Caco-2 (cell line): ENCODE measurements at regions not wholly inside any gene's neighbourhood (a gene's known extent, or its start where the extent isn't known, plus 50 kb on each side); places are given as distances from the start of the nearest gene placed in this dataset.

ENCODE experiments used
- BruUV-seq: library from RNA; stranded (reverse); fragments of 400-500 nt; replicated peaks from 2 replicates; lab custom pipeline; 2021; lab: Mats Ljungman, UMichigan
- CTCF ChIA-PET: fragments of 300-600 bp; sonication (Branson Sonifier 250); formaldehyde crosslinking; loops from one replicate; lab custom pipeline; 2022; ENCODE audit warnings: antibody characterized with exemption; lab: Charles Lee
- POLR2A ChIA-PET: fragments of 300-600 bp; sonication (Branson Sonifier 250); formaldehyde crosslinking; loops from one replicate; lab custom pipeline; 2022; ENCODE audit warnings: antibody characterized with exemption; lab: Charles Lee
- DNase-seq, 2 experiments: peaks; one replicate each; pipeline versions ENCODE4 v3.0.0 to v3.0.0-alpha.2; 2020 to 2022
- H3K27me3 ChIP-seq: replicated peaks from 2 replicates; pipeline ENCODE4 v1.6.0; 2011; ENCODE audit warnings: low read length; ENCODE audit not compliant: control insufficient read depth, insufficient read depth
- H3K36me3 ChIP-seq: 2 replicates; pipeline ENCODE4 v1.5.1; 2011; ENCODE audit warnings: low read length; ENCODE audit not compliant: control insufficient read depth, insufficient read depth
- H3K4me1 ChIP-seq: fragments of 250-450 bp; sonication (Bioruptor Pico); 2 replicates; pipeline ENCODE4 v1.5.1; 2020; ENCODE audit warnings: mild to moderate bottlenecking
- H3K4me3 ChIP-seq: 2 replicates; pipeline ENCODE4 v1.5.1; 2011; ENCODE audit warnings: low read depth, mild to moderate bottlenecking, control low read depth, low read length
- H3K9me3 ChIP-seq: fragments of 250-450 bp; sonication (Bioruptor Pico); 2 replicates; pipeline ENCODE4 v1.5.1; 2020; ENCODE audit warnings: mild to moderate bottlenecking, moderate library complexity
- H3K27ac Mint-ChIP-seq: one replicate; pipeline ENCODE4 v1.8.0; 2022; ENCODE audit warnings: mixed read lengths; ENCODE audit not compliant: unreplicated experiment
- H3K27me3 Mint-ChIP-seq: one replicate; pipeline ENCODE4 v1.8.0; 2022; ENCODE audit warnings: mixed read lengths; ENCODE audit not compliant: insufficient read depth, unreplicated experiment
- H3K36me3 Mint-ChIP-seq: one replicate; pipeline ENCODE4 v1.8.0; 2022; ENCODE audit warnings: mild to moderate bottlenecking, mixed read lengths; ENCODE audit not compliant: insufficient read depth, unreplicated experiment
- H3K4me1 Mint-ChIP-seq: one replicate; pipeline ENCODE4 v1.8.0; 2022; ENCODE audit warnings: low read depth, mixed read lengths; ENCODE audit not compliant: unreplicated experiment
- H3K4me3 Mint-ChIP-seq: one replicate; pipeline ENCODE4 v1.8.0; 2022; ENCODE audit warnings: mild to moderate bottlenecking, moderate library complexity, mixed read lengths; ENCODE audit not compliant: unreplicated experiment
- H3K9me3 Mint-ChIP-seq: one replicate; pipeline ENCODE4 v1.8.0; 2022; ENCODE audit warnings: mixed read lengths; ENCODE audit not compliant: unreplicated experiment
- CTCF ChIP-seq, 2 experiments: fragments of 200-600 bp in 1 of 2; IDR thresholded peaks; 1 replicate in 1 of 2; 2 replicates in 1 of 2; pipeline versions ENCODE4 v1.5.1 to v1.8.0; 2011 to 2022; ENCODE audit warnings: antibody characterized with exemption in 1 of 2, control low read depth in 1 of 2, inconsistent platforms in 1 of 2, low read depth in 1 of 2, low read length in 1 of 2, mild to moderate bottlenecking in 1 of 2, moderate library complexity in 1 of 2; ENCODE audit not compliant: insufficient read depth in 1 of 2, severe bottlenecking in 1 of 2, unreplicated experiment in 1 of 2
- intact Hi-C: fragments of 100-400 bp; cut with micrococcal nuclease; formaldehyde crosslinking; loops from one replicate; pipeline ENCODE4 v1.10.0; 2022; ENCODE audit not compliant: unreplicated experiment

- no peaks in the 10 kb centered on the region for H3K4me1 Mint-ChIP-seq
- no peak overlapping the region for H3K4me3 Mint-ChIP-seq
- ChIA-PET CTCF (no interaction called here), POLR2A (no interaction called here)
- H3K9me3 Mint-ChIP-seq = no peaks in the 10 kb centered on the region
- H3K36me3 Mint-ChIP-seq = no peaks in the 10 kb centered on the region
- H3K27me3 Mint-ChIP-seq = no peaks in the 10 kb centered on the region
- Histone ChIP-seq H3K4me1 (no peaks in the 10 kb centered on the region), H3K27me3 (no peaks in the 10 kb centered on the region; the same call in 1 of the 2 replicates), H3K36me3 (no peaks in the 10 kb centered on the region), H3K4me3 (no peak overlapping the region), H3K9me3 (no peaks in the 10 kb centered on the region)
- no peak overlapping the region for H3K27ac Mint-ChIP-seq
- no peak for DNase-seq
- no TSS peak for BruUV-seq
- intact Hi-C loops = no loop called here
- no peak for TF ChIP-seq CTCF (IDR thresholded peaks at IDR 0.05; ENCODE audit: insufficient read depth in 1 of 2, low read depth in 1 of 2, low read length in 1 of 2, severe bottlenecking in 1 of 2, unreplicated experiment in 1 of 2)
These were observed 83.6 kb upstream of the CACUL1 start for GRCh38 chr10:118838364-118838763.

- H3K4me3 Mint-ChIP-seq = no peak overlapping the region
- POLR2A ChIA-PET = no interaction called here
- no peaks in the 10 kb centered on the region for H3K4me1 Mint-ChIP-seq
- intact Hi-C loops = no loop called here
- H3K4me3 ChIP-seq = no peak overlapping the region
- DNase-seq = no peak
- H3K9me3 Mint-ChIP-seq = no peaks in the 10 kb centered on the region
- no peaks in the 10 kb centered on the region; the same call in 1 of the 2 replicates for H3K27me3 ChIP-seq
- CTCF ChIA-PET = no interaction called here
- H3K36me3 Mint-ChIP-seq = no peaks in the 10 kb centered on the region
- no peaks in the 10 kb centered on the region for H3K36me3 ChIP-seq
- no peak for TF ChIP-seq CTCF (IDR thresholded peaks at IDR 0.05; ENCODE audit: insufficient read depth in 1 of 2, low read depth in 1 of 2, low read length in 1 of 2, severe bottlenecking in 1 of 2, unreplicated experiment in 1 of 2)
- H3K27me3 Mint-ChIP-seq = no peaks in the 10 kb centered on the region
- no peaks in the 10 kb centered on the region for H3K4me1 ChIP-seq
- H3K9me3 ChIP-seq = no peaks in the 10 kb centered on the region
- no peak overlapping the region for H3K27ac Mint-ChIP-seq
- no TSS peak for BruUV-seq
These were observed 84.6 kb upstream of the CACUL1 start for GRCh38 chr10:118839348-118839747.

GRCh38 chr10:118840071-118840775 is 85.5 kb upstream of the CACUL1 start:
- intact Hi-C loops = no loop called here
- H3K27me3 ChIP-seq = no peaks in the 10 kb centered on the region
- BruUV-seq = no TSS peak

More at GRCh38 chr10:118840071-118840775, 85.5 kb upstream of the CACUL1 start:
- Histone ChIP-seq H3K9me3 (no peaks in the 10 kb centered on the region), H3K36me3 (no peaks in the 10 kb centered on the region), H3K4me1 (no peaks in the 10 kb centered on the region), H3K4me3 (no peak overlapping the region)
- no peak for TF ChIP-seq CTCF (IDR thresholded peaks at IDR 0.05; ENCODE audit: insufficient read depth in 1 of 2, low read depth in 1 of 2, low read length in 1 of 2, severe bottlenecking in 1 of 2, unreplicated experiment in 1 of 2)
- CTCF ChIA-PET = no interaction called here
- Mint-ChIP-seq H3K4me1 (no peaks in the 10 kb centered on the region), H3K36me3 (no peaks in the 10 kb centered on the region), H3K9me3 (no peaks in the 10 kb centered on the region), H3K4me3 (no peak overlapping the region), H3K27me3 (peaks cover 3% of the 10 kb centered on the region), H3K27ac (no peak overlapping the region)
- no peak for DNase-seq
- POLR2A ChIA-PET = no interaction called here
